ENCODE measurements at regions not wholly inside any gene's neighbourhood (a gene's known extent, or its start where the extent isn't known, plus 50 kb on each side); places are given as distances from the start of the nearest gene placed in this dataset.

DNA sequence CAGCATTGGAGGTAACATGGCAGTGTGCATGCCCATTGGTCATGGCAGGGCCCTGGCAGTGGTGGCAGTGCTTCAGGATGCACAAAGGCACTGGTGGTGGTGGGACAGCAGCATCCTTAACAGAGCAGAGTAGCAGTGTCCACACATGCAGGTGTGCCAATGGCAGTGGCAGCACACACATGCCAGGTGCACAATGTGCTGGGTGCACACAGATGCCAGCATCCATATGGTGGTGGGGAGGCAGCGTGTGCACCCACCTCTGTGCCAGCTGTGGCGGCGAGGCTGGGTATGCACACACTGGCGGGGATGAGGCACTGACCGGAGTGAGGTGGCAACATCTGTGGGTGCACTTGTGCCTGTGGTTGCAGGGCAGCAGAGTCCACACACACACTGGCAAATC, 150.6 kb downstream of the SI start:
- Mint-ChIP-seq H3K36me3 (ENCODE audit: insufficient read depth) (no peaks in the 10 kb centered on the region), H3K4me1 (ENCODE audit: low read depth) (no peaks in the 10 kb centered on the region), H3K27me3 (ENCODE audit: low read depth) (no peaks in the 10 kb centered on the region), H3K9me3 (peaks cover 13% of the 10 kb centered on the region), H3K4me3 (no peak overlapping the region)
- ATAC-seq (no peak), DNase-seq (no peak)

DNA sequence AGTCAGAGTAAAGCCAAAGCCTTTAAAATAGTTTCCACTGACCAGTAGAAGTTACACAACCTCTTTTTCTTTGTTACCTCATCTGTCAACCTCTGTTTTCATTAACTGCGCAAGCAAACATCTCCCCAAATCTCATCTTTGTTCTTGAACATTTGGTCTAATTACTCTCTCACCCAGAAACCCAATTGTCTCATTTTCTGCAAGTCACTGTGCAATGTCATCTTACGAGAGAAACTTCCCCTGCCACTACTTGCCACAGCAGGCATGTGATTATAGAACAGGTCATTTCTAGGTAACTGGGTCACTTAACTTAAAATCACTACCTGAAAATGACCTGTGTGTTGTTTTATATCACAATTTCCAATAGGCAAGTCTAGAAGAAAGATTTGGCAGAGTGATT, 159.4 kb downstream of the SI start:
- no peak for DNase-seq
- Mint-ChIP-seq H3K9me3 (peaks cover 11% of the 10 kb centered on the region), H3K36me3 (ENCODE audit: insufficient read depth) (no peaks in the 10 kb centered on the region), H3K4me3 (no peak overlapping the region), H3K27me3 (ENCODE audit: low read depth) (no peaks in the 10 kb centered on the region), H3K4me1 (ENCODE audit: low read depth) (no peaks in the 10 kb centered on the region)
- ATAC-seq: no peak

DNA sequence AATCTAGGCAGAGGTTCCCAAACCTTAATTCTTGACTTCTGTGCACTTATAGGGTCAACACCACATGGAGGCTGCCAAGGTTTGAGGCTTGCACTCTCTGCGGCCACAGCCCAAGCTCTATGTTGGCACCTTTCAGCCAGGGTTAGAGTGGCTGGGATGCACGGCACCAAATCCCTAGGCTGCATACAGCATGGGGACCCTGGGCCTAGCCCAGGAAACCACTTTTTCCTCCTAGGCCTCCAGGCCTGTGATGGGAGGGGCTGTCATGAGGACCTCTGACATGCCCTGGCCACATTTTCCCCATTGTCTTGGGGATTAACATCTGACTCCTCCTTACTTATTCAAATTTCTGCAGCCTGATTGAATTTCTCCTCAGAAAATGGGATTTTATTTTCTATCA, 165.4 kb downstream of the SI start:
- H3K9me3 Mint-ChIP-seq: peaks cover 11% of the 10 kb centered on the region
- ATAC-seq: no peak
- no peaks in the 10 kb centered on the region for H3K27me3 Mint-ChIP-seq (ENCODE audit: low read depth)
- no peaks in the 10 kb centered on the region for H3K4me1 Mint-ChIP-seq (ENCODE audit: low read depth)
- H3K36me3 Mint-ChIP-seq (ENCODE audit: insufficient read depth): no peaks in the 10 kb centered on the region
- DNase-seq: no peak
- no peak overlapping the region for H3K4me3 Mint-ChIP-seq

DNA sequence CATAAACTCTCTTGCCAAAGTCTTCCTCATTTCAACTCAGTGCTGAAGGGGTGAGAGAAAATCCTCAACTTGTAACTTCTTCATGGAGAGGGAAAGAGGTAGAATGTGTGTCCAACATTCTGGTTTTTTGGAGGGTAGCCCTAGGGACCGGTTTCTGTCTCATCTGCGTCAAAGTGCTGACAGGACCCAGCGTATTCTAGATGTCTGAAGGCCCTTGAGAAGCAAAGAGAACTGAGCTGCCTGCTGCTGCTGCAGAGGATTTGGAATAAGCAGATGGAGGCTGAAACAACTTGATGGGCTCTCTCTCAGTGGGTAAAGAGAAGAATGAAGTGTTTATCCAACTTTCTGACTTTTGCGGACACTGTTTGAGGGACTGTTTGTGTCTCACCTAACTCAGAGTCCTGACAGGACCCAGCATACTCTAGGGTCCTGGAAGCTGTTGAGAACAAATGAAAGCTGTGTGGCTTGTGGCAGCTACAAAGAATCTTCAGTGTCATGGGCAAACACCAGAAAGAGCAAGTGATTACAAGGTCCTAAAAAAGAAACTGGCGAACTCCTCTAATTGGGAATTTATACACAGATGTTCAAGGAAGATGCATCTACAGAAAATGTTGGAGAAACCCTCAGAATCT, 174.4 kb downstream of the SI start:
- Mint-ChIP-seq H3K9me3 (peaks cover 3% of the 10 kb centered on the region), H3K36me3 (ENCODE audit: insufficient read depth) (no peaks in the 10 kb centered on the region), H3K4me1 (ENCODE audit: low read depth) (no peaks in the 10 kb centered on the region), H3K27me3 (ENCODE audit: low read depth) (no peaks in the 10 kb centered on the region), H3K4me3 (no peak overlapping the region)
- DNase-seq (no peak), ATAC-seq (no peak)

DNA sequence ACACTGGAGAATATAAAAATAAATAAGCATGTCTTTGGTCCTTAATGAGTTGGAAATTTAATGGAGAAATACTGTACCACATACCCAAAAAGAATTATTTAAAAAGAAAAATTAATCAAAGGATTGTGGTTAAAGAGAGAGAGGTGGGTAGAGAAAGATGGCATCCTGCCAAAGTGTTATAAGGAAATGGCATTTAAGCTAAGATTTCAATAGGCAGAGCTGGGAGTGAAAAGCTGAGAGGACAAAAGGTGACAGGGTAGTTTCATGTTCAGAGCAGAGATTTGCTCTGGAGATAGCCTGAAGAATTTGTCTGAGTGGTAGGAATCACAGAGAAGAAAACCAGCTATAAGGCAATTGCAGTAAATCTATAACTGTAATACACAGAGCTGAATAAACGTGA, 181.0 kb downstream of the SI start:
- Mint-ChIP-seq H3K4me1 (ENCODE audit: low read depth) (no peaks in the 10 kb centered on the region), H3K36me3 (ENCODE audit: insufficient read depth) (no peaks in the 10 kb centered on the region), H3K27me3 (ENCODE audit: low read depth) (no peaks in the 10 kb centered on the region), H3K4me3 (no peak overlapping the region), H3K9me3 (peaks cover 4% of the 10 kb centered on the region)
- ATAC-seq (no peak), DNase-seq (no peak)

DNA sequence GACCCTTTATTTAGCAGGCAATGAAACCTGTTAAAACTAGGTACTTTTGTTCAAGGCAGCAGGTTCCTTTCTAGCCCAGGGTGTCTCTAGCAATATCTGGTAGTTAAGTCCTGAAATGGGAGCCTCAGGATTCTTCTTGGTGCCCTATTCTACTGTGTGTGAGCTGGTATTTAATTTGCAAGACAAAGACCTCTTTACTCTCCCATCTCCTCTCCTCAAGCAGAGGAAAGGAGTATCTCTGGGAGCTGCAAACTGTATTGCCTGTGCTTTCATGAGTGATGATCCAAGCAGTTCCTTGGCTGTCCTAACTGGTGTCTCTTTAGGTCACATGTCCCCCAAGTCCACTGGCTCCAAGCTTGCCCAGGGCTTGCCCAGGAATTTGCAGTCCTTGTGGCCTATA, 188.2 kb downstream of the SI start:
- no peak for ATAC-seq
- no peaks in the 10 kb centered on the region for H3K27me3 Mint-ChIP-seq (ENCODE audit: low read depth)
- H3K4me1 Mint-ChIP-seq (ENCODE audit: low read depth): no peaks in the 10 kb centered on the region
- no peaks in the 10 kb centered on the region for H3K36me3 Mint-ChIP-seq (ENCODE audit: insufficient read depth)
- H3K4me3 Mint-ChIP-seq: no peak overlapping the region
- no peak for DNase-seq
- H3K9me3 Mint-ChIP-seq: peaks cover 17% of the 10 kb centered on the region

DNA sequence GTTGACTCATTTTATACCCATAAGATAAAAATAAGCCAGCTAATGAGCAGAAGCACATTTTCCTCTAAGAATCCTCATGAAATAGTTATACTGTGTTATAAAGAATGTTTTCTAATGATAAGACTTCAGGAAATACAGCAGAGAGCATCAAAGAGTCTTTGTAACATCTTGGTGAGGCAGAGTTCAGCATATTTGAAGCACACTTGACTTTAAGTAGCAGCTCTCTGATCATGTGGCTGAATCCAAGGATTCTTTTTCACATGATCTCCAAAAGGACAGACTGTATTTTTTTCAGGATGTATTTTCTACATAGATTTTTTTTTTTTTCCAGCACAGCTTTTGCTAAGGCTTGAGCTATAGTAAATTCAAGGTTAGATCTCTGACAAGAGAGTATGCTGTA, 195.1 kb downstream of the SI start:
- H3K36me3 Mint-ChIP-seq (ENCODE audit: insufficient read depth): no peaks in the 10 kb centered on the region
- H3K4me3 Mint-ChIP-seq: no peak overlapping the region
- DNase-seq: no peak
- peaks cover 9% of the 10 kb centered on the region for H3K9me3 Mint-ChIP-seq
- no peaks in the 10 kb centered on the region for H3K27me3 Mint-ChIP-seq (ENCODE audit: low read depth)
- H3K4me1 Mint-ChIP-seq (ENCODE audit: low read depth): no peaks in the 10 kb centered on the region
- ATAC-seq: no peak

DNA sequence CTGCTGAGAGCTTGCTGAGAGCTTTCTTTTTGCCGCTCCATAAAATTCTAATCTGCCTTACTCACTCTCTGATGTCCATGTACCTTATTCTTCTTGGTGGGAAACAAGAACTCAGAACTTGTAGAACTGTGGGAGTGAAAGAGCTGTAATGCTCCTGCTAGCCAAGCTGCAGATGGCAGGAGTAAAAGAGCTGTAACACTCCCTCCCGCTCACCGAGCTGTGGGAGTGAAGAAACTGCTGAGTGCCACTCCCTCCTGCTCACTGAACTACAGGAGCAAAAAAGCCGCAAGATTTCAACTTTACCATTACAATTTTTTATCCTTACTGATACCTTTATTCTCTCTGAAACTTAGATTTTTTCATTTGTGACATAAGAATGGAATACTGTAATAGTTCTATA, 199.1 kb downstream of the SI start:
- no peak for ATAC-seq
- Mint-ChIP-seq H3K4me3 (no peak overlapping the region), H3K4me1 (ENCODE audit: low read depth) (no peaks in the 10 kb centered on the region), H3K27me3 (ENCODE audit: low read depth) (no peaks in the 10 kb centered on the region), H3K36me3 (ENCODE audit: insufficient read depth) (no peaks in the 10 kb centered on the region), H3K9me3 (peaks cover 3% of the 10 kb centered on the region)
- DNase-seq: no peak

DNA sequence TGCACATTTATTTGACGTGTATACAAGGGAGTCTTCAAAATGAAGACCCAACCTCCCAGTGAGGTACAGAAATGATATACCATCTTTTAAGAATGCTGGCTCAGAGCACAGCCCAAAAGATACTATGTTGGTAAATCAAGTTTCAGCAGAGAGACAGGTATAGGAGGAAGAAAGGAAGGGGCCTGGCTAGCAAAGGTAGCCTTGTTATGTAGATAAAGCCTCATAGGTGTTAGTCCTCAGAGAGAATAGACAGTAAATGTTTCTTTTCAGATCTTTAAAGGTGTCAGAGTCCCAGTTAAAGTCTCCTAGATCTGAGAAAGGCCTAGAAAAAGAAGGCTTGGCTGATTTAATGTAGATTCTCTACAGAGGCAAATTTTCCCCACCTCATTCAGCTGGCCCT, 213.8 kb downstream of the SI start:
- Mint-ChIP-seq H3K4me1 (ENCODE audit: low read depth) (no peaks in the 10 kb centered on the region), H3K36me3 (ENCODE audit: insufficient read depth) (no peaks in the 10 kb centered on the region), H3K9me3 (peaks cover 14% of the 10 kb centered on the region), H3K4me3 (no peak overlapping the region), H3K27me3 (ENCODE audit: low read depth) (no peaks in the 10 kb centered on the region)
- DNase-seq (no peak), ATAC-seq (peak in 1 of 2 donors; percentile 7)

DNA sequence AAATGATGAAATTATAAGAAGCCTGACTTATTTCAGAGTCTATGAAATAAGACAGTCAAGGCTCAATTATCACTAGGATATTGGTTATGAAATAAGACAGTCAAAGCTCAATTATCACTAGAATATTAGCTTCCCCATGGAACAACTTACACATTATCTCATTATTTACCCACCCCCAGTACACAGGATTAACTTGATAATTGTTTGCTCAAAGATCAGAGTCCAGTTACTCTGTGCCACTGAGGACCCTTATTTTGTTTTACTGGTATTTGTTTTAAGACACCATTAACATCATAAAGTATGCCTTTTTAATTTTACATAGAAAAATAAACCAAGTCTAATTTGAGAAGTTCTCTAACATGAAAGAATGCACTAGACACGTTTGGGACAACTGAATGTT, 225.4 kb downstream of the SI start:
- Mint-ChIP-seq H3K9me3 (peaks cover 3% of the 10 kb centered on the region), H3K4me3 (no peak overlapping the region), H3K4me1 (ENCODE audit: low read depth) (no peaks in the 10 kb centered on the region), H3K27me3 (ENCODE audit: low read depth) (no peaks in the 10 kb centered on the region), H3K36me3 (ENCODE audit: insufficient read depth) (no peaks in the 10 kb centered on the region)
- DNase-seq (no peak), ATAC-seq (no peak)

DNA sequence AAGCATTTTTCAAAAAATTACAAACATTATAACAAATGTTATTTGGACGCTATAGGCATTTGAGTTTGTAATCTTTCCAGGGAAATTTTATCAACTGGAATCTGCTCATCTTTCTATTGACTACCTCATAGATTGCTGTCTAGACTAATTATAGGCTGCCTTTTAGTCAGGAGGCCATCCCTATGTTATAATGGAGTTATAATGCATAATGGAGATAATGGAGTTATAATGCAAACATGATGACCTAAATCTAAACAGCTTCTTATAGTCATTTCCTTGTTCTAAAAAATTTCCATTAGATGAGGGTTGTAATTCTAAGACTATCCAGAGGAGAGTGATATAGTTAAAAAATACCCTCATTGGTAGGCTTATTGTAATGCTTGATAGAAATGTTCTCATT, 226.4 kb downstream of the SI start:
- Mint-ChIP-seq H3K4me1 (ENCODE audit: low read depth) (no peaks in the 10 kb centered on the region), H3K4me3 (no peak overlapping the region), H3K36me3 (ENCODE audit: insufficient read depth) (no peaks in the 10 kb centered on the region), H3K9me3 (peaks cover under 1% of the 10 kb centered on the region), H3K27me3 (ENCODE audit: low read depth) (no peaks in the 10 kb centered on the region)
- ATAC-seq (no peak), DNase-seq (no peak)

DNA sequence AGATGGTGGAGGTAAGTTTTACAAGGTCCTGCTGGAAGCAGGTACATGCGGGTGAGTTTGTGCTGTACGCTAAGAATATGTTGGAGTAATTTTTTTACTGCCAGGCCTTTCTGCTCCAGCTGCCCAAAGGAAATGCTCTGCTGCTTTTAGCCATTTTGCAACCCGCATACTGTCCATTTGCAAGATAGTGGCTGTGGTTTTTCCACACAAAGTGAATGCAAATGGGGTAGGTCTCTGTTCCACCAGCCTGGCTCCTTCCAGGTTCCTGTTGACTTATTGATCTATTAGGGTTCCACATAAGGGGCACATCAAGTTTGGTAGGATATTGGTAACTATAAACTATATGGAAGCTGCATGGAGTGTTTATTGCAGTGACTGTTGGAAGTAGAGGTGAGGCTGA, 227.1 kb downstream of the SI start:
- no peak for ATAC-seq
- H3K4me1 Mint-ChIP-seq (ENCODE audit: low read depth): no peaks in the 10 kb centered on the region
- DNase-seq: no peak
- no peaks in the 10 kb centered on the region for H3K9me3 Mint-ChIP-seq
- H3K27me3 Mint-ChIP-seq (ENCODE audit: low read depth): no peaks in the 10 kb centered on the region
- H3K36me3 Mint-ChIP-seq (ENCODE audit: insufficient read depth): no peaks in the 10 kb centered on the region
- no peak overlapping the region for H3K4me3 Mint-ChIP-seq

DNA sequence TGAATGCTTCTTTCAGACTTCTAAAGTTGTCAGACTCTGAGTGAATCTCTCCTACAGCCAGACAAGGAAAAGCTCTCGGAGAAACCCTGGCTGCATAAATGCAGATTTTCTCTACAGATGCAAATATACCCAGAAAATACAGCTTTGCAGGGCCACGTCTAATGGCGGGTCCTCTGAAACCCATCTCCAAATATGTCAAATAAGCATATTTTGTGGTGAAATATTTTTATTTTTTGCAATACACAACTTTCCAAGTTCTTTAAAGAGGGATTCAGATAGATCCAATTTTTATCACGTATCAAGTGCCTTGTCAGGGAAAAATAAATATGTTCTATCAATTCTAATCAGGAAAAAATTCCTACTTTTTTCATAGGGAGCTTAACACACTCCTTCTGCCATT, 229.4 kb downstream of the SI start:
- no peak for DNase-seq
- no peak for ATAC-seq
- no peak overlapping the region for H3K4me3 Mint-ChIP-seq
- no peaks in the 10 kb centered on the region for H3K4me1 Mint-ChIP-seq (ENCODE audit: low read depth)
- H3K36me3 Mint-ChIP-seq (ENCODE audit: insufficient read depth): no peaks in the 10 kb centered on the region
- H3K27me3 Mint-ChIP-seq (ENCODE audit: low read depth): no peaks in the 10 kb centered on the region
- peaks cover 6% of the 10 kb centered on the region for H3K9me3 Mint-ChIP-seq

DNA sequence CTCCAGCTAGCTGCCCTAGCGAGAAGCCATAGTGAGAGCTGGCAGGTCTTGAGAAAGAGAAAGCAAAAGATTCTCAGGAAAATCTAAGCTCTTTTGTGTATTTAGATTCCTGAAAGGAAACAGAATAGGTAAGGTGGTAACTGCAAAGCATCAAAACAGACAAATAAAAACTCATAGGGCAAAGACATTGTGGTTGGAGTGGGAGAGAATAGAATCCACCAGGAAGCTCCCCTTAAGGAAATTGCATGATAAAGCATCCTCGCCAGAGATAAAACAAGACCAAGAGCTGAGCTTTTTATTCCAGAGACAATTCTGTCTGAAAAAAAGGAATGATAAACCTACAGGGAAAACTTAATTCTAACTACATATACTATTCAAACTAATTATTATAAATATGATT, 232.6 kb downstream of the SI start:
- Mint-ChIP-seq H3K27me3 (ENCODE audit: low read depth) (no peaks in the 10 kb centered on the region), H3K9me3 (peaks cover 15% of the 10 kb centered on the region), H3K4me3 (no peak overlapping the region), H3K4me1 (ENCODE audit: low read depth) (no peaks in the 10 kb centered on the region), H3K36me3 (ENCODE audit: insufficient read depth) (no peaks in the 10 kb centered on the region)
- ATAC-seq: no peak
- DNase-seq: no peak

DNA sequence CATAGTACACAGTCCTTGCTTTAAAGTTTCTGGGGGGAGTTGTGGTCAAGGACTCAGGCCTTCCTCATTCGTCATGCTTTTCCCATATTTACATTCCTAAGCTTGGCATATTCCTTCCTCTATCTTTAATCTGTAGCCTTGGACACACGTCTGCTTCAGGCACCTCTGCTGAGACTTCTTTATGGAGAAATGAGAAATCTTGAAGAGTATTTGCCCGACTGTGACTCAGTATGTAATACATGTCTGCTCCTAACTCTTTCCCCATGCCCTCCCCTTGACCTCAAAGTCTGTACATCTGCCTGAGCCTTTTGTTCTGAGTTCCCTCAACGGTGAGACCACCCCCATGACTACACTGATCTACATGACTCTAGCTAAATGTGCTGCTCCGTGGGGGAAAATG, 246.1 kb downstream of the SI start:
- Mint-ChIP-seq H3K9me3 (peaks cover 8% of the 10 kb centered on the region), H3K27me3 (ENCODE audit: low read depth) (no peaks in the 10 kb centered on the region), H3K4me3 (no peak overlapping the region), H3K36me3 (ENCODE audit: insufficient read depth) (no peaks in the 10 kb centered on the region), H3K4me1 (ENCODE audit: low read depth) (no peaks in the 10 kb centered on the region)
- ATAC-seq (no peak), DNase-seq (no peak)

DNA sequence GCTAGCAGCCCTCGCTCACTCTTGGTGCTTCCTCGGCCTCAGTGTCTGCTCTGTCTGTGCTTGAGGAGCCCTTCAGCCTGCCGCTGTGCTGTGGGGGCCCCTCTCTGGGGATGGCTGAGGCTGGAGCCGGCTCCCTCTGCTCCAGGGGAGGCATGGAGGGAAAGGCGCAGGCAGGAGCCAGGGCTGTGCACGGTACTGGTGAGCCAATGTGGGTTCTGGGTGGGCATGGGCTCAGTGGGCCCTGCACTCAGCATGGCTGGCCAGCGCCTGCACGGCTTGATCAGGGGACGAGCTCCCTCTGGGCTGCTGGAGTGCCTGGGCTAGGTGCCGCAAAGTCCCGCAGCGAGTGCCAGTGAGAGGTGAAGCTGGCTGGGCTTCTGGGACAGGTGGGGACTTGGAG, 260.0 kb downstream of the SI start:
- ATAC-seq (no peak), DNase-seq (no peak)
- H3K4me3 Mint-ChIP-seq: no peak overlapping the region
- no peaks in the 10 kb centered on the region for H3K27me3 Mint-ChIP-seq (ENCODE audit: low read depth)
- H3K4me1 Mint-ChIP-seq (ENCODE audit: low read depth): no peaks in the 10 kb centered on the region
- H3K36me3 Mint-ChIP-seq (ENCODE audit: insufficient read depth): no peaks in the 10 kb centered on the region
- H3K9me3 Mint-ChIP-seq: peaks cover 20% of the 10 kb centered on the region

All from activated T-cell treated with anti-CD3 and anti-CD28 coated beads, Interleukin-2, amount 50 U/mL, for 4 hours (primary cell).